ENCODE measurements at regions not wholly inside any gene's neighbourhood (a gene's known extent, or its start where the extent isn't known, plus 50 kb on each side); places are given as distances from the start of the nearest gene placed in this dataset.

- TF ChIP-seq POLR2AphosphoS5 (IDR thresholded peaks at IDR 0.05) (no peak), CTCF (IDR thresholded peaks at IDR 0.05) (no peak), EP300 (IDR thresholded peaks at IDR 0.05) (no peak), POLR2A (IDR thresholded peaks at IDR 0.05) (no peak)
Observed at GRCh38 chr13:21814604-21815003, 143.7 kb downstream of the FGF9 start.
